ENCODE measurements at regions not wholly inside any gene's neighbourhood (a gene's known extent, or its start where the extent isn't known, plus 50 kb on each side); places are given as distances from the start of the nearest gene placed in this dataset.

DNA sequence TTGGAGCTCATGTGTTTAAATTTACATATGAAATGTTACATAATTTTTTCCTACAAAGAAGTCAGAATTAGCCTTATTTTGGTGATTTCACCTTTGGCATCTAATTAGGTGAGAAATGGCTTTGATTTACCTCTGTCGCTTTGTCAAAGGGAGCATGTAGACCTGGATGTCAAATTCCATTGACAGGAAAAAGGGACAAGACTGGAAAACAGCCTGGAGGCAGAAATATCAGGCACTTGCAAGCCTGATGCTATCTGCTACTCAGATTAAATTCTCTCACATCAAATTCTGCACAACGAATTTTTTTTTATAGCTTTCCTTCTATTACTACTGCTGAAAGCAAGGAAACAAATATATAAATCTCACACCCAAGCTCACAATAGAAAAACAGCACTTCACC lies 54.1 kb upstream of the CTNND2 start:
- H3K27me3 Mint-ChIP-seq = no peaks in the 10 kb centered on the region
- no peak overlapping the region for H3K27ac Mint-ChIP-seq
- no peaks in the 10 kb centered on the region for H3K9me3 Mint-ChIP-seq
- H3K36me3 Mint-ChIP-seq = no peaks in the 10 kb centered on the region
- H3K4me3 Mint-ChIP-seq = no peak overlapping the region
- no peaks in the 10 kb centered on the region for H3K4me1 Mint-ChIP-seq

DNA sequence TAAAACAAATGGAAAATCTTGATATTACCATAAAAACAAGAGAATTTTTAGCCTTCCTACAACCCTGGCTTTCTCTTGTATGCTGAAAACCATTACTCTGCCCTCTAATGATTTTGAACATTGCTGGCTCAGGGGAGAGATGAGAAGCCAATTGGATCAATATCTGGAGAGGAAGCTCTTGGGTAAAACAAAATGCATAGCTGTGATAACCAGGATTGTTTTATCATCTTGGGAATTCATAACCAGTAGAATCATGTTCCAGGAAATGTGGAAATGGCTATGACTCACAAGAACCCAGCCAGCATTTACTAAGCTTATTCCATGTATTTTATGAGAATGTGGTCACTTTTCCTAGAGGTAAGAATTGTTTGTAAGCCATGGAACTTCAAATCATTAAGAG lies 51.1 kb upstream of the CTNND2 start:
- H3K36me3 Mint-ChIP-seq = no peaks in the 10 kb centered on the region
- H3K4me1 Mint-ChIP-seq = no peaks in the 10 kb centered on the region
- no peaks in the 10 kb centered on the region for H3K27me3 Mint-ChIP-seq
- no peak overlapping the region for H3K27ac Mint-ChIP-seq
- H3K9me3 Mint-ChIP-seq = peaks cover 0 to 6% (median 0%) of the 10 kb centered on the region in 3 donors
- no peak overlapping the region for H3K4me3 Mint-ChIP-seq

Data from IgD-negative memory B cell (primary cell).